ENCODE measurements at regions not wholly inside any gene's neighbourhood (a gene's known extent, or its start where the extent isn't known, plus 50 kb on each side); places are given as distances from the start of the nearest gene placed in this dataset.

DNA sequence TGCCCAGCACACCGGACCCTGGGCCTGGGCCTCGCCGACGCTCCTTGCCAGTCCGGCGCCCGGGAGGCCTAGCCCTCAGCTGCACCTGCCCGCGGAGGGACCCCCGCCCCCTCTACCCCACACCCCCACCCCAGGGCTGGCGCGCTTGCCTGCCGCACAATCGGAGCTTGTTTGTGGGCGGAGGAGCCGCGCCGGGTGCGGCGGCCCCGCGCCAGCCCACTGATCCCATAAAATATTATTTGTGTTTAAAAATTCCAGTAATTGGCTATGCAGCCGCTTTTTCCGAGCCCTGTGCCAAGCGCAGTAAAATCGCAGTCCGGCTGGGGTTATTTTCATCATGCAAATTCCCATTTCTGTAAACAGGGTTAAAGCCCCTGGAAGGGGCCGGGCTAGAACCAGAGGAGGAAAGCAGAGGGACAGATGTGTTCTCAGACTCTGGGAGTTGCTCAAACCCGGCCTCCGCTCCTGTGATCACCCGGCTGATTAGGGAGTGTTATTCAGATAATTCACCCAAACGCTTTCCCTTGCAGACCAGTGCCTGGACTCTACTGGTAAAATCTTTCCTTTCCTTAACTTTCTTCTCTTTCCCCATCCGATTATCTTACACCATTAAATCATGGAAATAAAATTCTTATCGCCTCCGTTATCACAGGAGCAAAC, 93.1 kb downstream of the NCR2 start:
- intact Hi-C loops (cut with micrococcal nuclease): no loop called here
- Histone ChIP-seq H3K27ac (ENCODE audit: low read depth, low read length) (no peak overlapping the region), H3K4me1 (ENCODE audit: control insufficient read depth in 2 of 2, insufficient read depth in 2 of 2, low read length in 2 of 2) (peaks cover 0 to 25% of the 10 kb centered on the region in 2 donors), H3K27me3 (ENCODE audit: control insufficient read depth in 2 of 2, insufficient read depth in 2 of 2, low read length in 2 of 2) (peaks cover 6 to 27% of the 10 kb centered on the region in 2 donors), H3K9me3 (ENCODE audit: control insufficient read depth in 2 of 3, low read length in 3 of 3) (no peaks in the 10 kb centered on the region), H3K36me3 (ENCODE audit: control insufficient read depth in 2 of 3, insufficient read depth in 3 of 3, low read length in 3 of 3) (no peaks in the 10 kb centered on the region), H3K4me3 (ENCODE audit: low read length) (no peak overlapping the region)
- H3K27ac Mint-ChIP-seq: peak overlapping the region in 2 of 9 donors; percentile 26 to 48
- H3K27me3 Mint-ChIP-seq: peaks cover 35 to 41% (median 38%) of the 10 kb centered on the region in 5 donors
- no peaks in the 10 kb centered on the region for H3K36me3 Mint-ChIP-seq
- POLR2A ChIA-PET: no interaction called here
- peak overlapping the region; percentile 20 to 79 (median 65) for H3K4me3 Mint-ChIP-seq
- no peaks in the 10 kb centered on the region for H3K9me3 Mint-ChIP-seq
- DNase-seq (no peak), ATAC-seq (no peak)
- CTCF ChIA-PET: no interaction called here
- peaks cover 6 to 13% (median 10%) of the 10 kb centered on the region in 7 donors for H3K4me1 Mint-ChIP-seq

DNA sequence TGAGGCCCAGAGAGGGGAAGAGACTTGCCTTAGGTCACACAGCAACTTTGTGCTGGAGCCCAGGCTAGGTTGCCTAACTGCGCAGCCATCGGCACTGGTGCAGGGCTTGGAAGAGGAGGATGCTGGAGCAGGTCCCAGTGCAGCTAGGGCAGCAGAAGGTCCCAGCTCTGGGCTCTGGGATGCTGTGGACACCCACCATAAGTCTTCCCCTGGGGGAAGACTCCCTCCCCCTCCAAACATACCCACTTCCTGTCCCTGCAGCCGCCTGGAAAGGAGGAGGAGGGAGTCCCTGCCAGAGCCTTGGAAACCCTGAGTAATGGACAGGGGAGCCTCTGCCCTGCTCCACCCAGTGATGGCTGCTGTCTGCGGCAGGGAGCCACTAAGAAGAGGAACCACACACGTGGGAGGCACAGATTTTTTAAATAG, 93.6 kb downstream of the NCR2 start:
- Mint-ChIP-seq H3K9me3 (no peaks in the 10 kb centered on the region), H3K36me3 (no peaks in the 10 kb centered on the region), H3K27me3 (peaks cover 38 to 41% (median 40%) of the 10 kb centered on the region in 5 donors), H3K4me1 (peaks cover 6 to 13% (median 10%) of the 10 kb centered on the region in 7 donors), H3K4me3 (peak overlapping the region; percentile 20 to 79 (median 65)), H3K27ac (peak overlapping the region in 1 of 9 donors; percentile 26)
- no peak overlapping the region for H3K27ac ChIP-seq (ENCODE audit: low read depth, low read length)
- DNase-seq (peak in 1 of 9 donors; percentile 53), ATAC-seq (no peak)
- no peak overlapping the region for H3K4me3 ChIP-seq (ENCODE audit: low read length)
- H3K36me3 ChIP-seq (ENCODE audit: control insufficient read depth in 2 of 3, insufficient read depth in 3 of 3, low read length in 3 of 3): no peaks in the 10 kb centered on the region
- ChIA-PET CTCF (no interaction called here), POLR2A (no interaction called here)
- no peaks in the 10 kb centered on the region for H3K9me3 ChIP-seq (ENCODE audit: control insufficient read depth in 2 of 3, low read length in 3 of 3)
- peaks cover 6 to 27% of the 10 kb centered on the region in 2 donors for H3K27me3 ChIP-seq (ENCODE audit: control insufficient read depth in 2 of 2, insufficient read depth in 2 of 2, low read length in 2 of 2)
- intact Hi-C loops (cut with micrococcal nuclease): no loop called here
- peaks cover 0 to 25% of the 10 kb centered on the region in 2 donors for H3K4me1 ChIP-seq (ENCODE audit: control insufficient read depth in 2 of 2, insufficient read depth in 2 of 2, low read length in 2 of 2)

DNA sequence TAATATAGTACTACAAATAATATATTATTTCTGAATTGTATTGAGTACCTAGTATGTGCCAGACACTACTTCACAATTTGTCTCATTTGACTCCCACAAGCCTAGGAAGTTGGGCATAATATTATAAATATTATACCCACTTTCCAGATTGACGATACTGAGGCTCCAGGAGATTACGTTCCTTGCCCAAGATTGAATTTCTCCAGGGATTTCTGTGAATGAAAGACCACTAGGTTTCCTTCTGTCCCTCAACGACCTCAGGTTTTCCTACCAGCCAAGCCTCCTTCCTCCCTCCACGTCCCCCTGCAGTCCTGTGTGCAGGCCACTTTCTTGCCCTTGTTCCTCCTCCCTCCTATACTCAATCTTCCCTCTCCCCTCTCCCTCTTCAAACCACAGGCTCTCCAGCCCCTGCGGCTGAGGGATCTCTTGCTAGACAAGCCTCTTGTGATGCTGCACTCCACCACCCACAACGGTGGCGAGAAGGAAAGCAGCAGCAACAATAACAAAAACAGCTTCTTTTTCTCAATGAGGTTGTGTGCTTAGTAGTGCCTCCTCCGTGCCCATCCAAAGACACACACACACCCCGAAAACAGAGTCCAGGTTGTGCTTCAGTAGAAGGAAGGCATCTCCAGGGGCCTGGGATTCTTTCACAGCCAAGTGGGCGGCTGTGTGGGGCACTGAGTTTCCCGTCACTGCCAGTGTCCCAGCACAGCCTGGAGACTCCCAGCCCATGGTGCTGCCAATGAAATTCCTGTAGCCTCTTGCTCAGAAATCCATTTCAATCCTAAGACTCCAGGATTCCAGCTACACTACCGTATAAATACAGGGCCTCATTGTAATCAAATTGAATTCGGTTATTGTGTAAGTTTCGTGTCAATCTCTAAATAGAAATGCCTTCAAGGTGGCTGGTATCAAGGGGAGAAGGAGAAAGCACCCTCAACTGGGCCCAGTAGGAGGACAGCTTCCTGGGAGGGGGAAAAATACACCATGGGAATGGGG, 94.4 kb downstream of the NCR2 start:
- no peak overlapping the region for H3K27ac Mint-ChIP-seq
- intact Hi-C loops (cut with micrococcal nuclease): no loop called here
- H3K9me3 ChIP-seq (ENCODE audit: control insufficient read depth in 2 of 3, low read length in 3 of 3): no peaks in the 10 kb centered on the region
- ATAC-seq (no peak), DNase-seq (no peak)
- no peak overlapping the region for H3K4me3 ChIP-seq (ENCODE audit: low read length)
- H3K9me3 Mint-ChIP-seq: no peaks in the 10 kb centered on the region
- CTCF ChIA-PET: no interaction called here
- H3K4me3 Mint-ChIP-seq: peak overlapping the region in 5 of 10 donors; percentile 23 to 79 (median 56)
- no peak overlapping the region for H3K27ac ChIP-seq (ENCODE audit: low read depth, low read length)
- H3K4me1 ChIP-seq (ENCODE audit: control insufficient read depth in 2 of 2, insufficient read depth in 2 of 2, low read length in 2 of 2): peaks cover 0 to 25% of the 10 kb centered on the region in 2 donors
- peaks cover 6 to 27% of the 10 kb centered on the region in 2 donors for H3K27me3 ChIP-seq (ENCODE audit: control insufficient read depth in 2 of 2, insufficient read depth in 2 of 2, low read length in 2 of 2)
- H3K4me1 Mint-ChIP-seq: peaks cover 6 to 13% (median 10%) of the 10 kb centered on the region in 7 donors
- H3K36me3 ChIP-seq (ENCODE audit: control insufficient read depth in 2 of 3, insufficient read depth in 3 of 3, low read length in 3 of 3): no peaks in the 10 kb centered on the region
- peaks cover 39 to 41% (median 40%) of the 10 kb centered on the region in 5 donors for H3K27me3 Mint-ChIP-seq
- POLR2A ChIA-PET: no interaction called here
- H3K36me3 Mint-ChIP-seq: no peaks in the 10 kb centered on the region

DNA sequence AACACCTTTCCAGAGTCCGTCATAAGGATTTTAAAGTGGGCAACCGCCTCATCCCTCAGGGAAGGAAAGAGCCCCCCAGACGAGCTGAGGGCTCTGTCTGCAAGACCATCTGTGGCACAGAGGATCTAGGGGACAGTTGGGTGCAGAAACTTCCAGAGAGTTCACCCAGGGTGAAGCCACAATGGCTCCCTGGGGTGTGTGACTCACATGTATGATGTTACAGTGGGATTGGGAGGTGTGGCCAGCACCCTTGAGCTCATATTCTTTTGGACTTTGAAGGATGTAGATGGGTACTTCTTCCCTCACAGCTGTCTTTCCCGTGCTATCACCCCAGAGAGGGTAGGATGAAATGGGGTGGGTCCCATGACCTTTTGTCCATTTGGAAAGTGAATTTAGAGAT, 95.5 kb downstream of the NCR2 start:
- H3K9me3 ChIP-seq (ENCODE audit: control insufficient read depth in 2 of 3, low read length in 3 of 3): no peaks in the 10 kb centered on the region
- CTCF ChIA-PET: no interaction called here
- peaks cover 0 to 25% of the 10 kb centered on the region in 2 donors for H3K4me1 ChIP-seq (ENCODE audit: control insufficient read depth in 2 of 2, insufficient read depth in 2 of 2, low read length in 2 of 2)
- ATAC-seq (no peak), DNase-seq (no peak)
- peaks cover 39 to 44% (median 40%) of the 10 kb centered on the region in 5 donors for H3K27me3 Mint-ChIP-seq
- H3K27ac ChIP-seq (ENCODE audit: low read depth, low read length): no peak overlapping the region
- no peak overlapping the region for H3K4me3 ChIP-seq (ENCODE audit: low read length)
- H3K4me3 Mint-ChIP-seq: no peak overlapping the region
- intact Hi-C loops (cut with micrococcal nuclease): no loop called here
- peaks cover 6 to 13% (median 10%) of the 10 kb centered on the region in 7 donors for H3K4me1 Mint-ChIP-seq
- no peaks in the 10 kb centered on the region for H3K36me3 Mint-ChIP-seq
- no peak overlapping the region for H3K27ac Mint-ChIP-seq
- no peaks in the 10 kb centered on the region for H3K36me3 ChIP-seq (ENCODE audit: control insufficient read depth in 2 of 3, insufficient read depth in 3 of 3, low read length in 3 of 3)
- POLR2A ChIA-PET: interaction anchor here (0.5 kb wide), 1 partner anchor 196 kb away, joined by 3 read pairs; no protein-coding TSS in a partner anchor
- H3K9me3 Mint-ChIP-seq: no peaks in the 10 kb centered on the region
- peaks cover 3 to 27% of the 10 kb centered on the region in 2 donors for H3K27me3 ChIP-seq (ENCODE audit: control insufficient read depth in 2 of 2, insufficient read depth in 2 of 2, low read length in 2 of 2)

DNA sequence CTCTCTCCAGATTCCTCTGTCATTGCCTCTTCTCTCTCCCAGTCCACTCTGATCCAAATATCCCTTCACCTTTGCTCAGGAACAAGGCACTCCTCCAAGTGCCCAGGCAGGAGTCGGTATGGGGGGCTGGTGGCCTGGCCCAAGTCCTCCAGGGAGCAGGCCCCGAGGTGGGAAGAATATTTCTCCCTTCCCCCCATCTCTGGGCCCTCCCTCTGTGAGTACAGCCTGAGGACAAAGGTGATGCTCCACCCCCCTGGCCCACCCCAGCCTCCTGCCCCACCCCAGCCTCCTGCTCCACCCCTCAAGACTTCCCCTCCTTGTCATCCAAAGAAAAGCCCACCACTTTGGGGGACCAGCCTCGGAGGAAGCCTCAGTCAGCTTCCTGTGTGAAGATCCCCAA, 96.9 kb downstream of the NCR2 start:
- intact Hi-C loops (cut with micrococcal nuclease): no loop called here
- ATAC-seq: no peak
- CTCF ChIA-PET: interaction anchor here (0.5 to 0.6 kb wide), 2 partner anchors 16 to 159 kb away, joined by 3 read pairs; no protein-coding TSS in a partner anchor
- Histone ChIP-seq H3K27me3 (ENCODE audit: control insufficient read depth in 2 of 2, insufficient read depth in 2 of 2, low read length in 2 of 2) (peaks cover 3 to 19% of the 10 kb centered on the region in 2 donors), H3K9me3 (ENCODE audit: control insufficient read depth in 2 of 3, low read length in 3 of 3) (no peaks in the 10 kb centered on the region), H3K4me1 (ENCODE audit: control insufficient read depth in 2 of 2, insufficient read depth in 2 of 2, low read length in 2 of 2) (peaks cover 0 to 15% of the 10 kb centered on the region in 2 donors), H3K36me3 (ENCODE audit: control insufficient read depth in 2 of 3, insufficient read depth in 3 of 3, low read length in 3 of 3) (no peaks in the 10 kb centered on the region), H3K4me3 (ENCODE audit: low read length) (no peak overlapping the region), H3K27ac (ENCODE audit: low read depth, low read length) (no peak overlapping the region)
- H3K27ac Mint-ChIP-seq: no peak overlapping the region
- POLR2A ChIA-PET: no interaction called here
- peaks cover 6 to 13% (median 10%) of the 10 kb centered on the region in 7 donors for H3K4me1 Mint-ChIP-seq
- DNase-seq: no peak
- H3K4me3 Mint-ChIP-seq: no peak overlapping the region
- H3K9me3 Mint-ChIP-seq: no peaks in the 10 kb centered on the region
- no peaks in the 10 kb centered on the region for H3K36me3 Mint-ChIP-seq
- H3K27me3 Mint-ChIP-seq: peaks cover 40 to 47% (median 41%) of the 10 kb centered on the region in 5 donors

DNA sequence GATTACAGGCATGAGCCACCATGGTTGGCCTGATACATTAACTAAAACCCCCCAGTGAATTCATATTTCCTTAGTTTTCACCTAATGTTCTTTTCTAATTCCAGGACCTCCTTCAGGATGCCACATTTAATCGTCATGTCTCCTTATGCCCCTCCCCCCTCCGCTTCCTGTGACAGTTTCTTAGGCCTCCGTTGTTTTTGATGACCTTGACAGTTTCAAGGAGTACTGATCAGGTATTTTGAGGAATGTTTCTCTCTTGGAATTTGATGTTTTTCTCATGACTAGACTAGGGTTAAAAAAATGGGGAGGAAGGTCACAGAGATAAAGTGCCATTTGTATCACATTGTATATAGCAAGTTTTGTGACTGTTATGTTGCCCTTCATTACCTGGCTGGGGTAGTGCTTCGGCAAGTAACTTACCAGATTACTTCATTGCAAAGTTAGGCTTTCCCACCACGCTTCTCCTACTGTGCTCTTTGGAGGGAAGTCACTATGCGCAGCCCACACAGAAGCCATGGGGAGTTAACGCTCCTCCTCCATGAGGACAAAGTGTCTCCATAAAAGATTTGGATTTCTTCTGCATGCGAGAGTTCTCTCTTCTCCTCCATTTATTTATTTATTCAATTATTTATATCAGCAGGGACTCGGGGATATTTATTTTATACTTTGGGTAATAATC, 99.5 kb downstream of the NCR2 start:
- Mint-ChIP-seq H3K36me3 (no peaks in the 10 kb centered on the region), H3K27ac (no peak overlapping the region), H3K4me1 (peaks cover 7 to 13% (median 12%) of the 10 kb centered on the region in 7 donors), H3K27me3 (peaks cover 26 to 50% (median 30%) of the 10 kb centered on the region in 5 donors), H3K4me3 (no peak overlapping the region), H3K9me3 (no peaks in the 10 kb centered on the region)
- Histone ChIP-seq H3K36me3 (ENCODE audit: control insufficient read depth in 2 of 3, insufficient read depth in 3 of 3, low read length in 3 of 3) (no peaks in the 10 kb centered on the region), H3K27ac (ENCODE audit: low read depth, low read length) (no peak overlapping the region), H3K4me1 (ENCODE audit: control insufficient read depth in 2 of 2, insufficient read depth in 2 of 2, low read length in 2 of 2) (peaks cover 5 to 8% of the 10 kb centered on the region in 2 donors), H3K27me3 (ENCODE audit: control insufficient read depth in 2 of 2, insufficient read depth in 2 of 2, low read length in 2 of 2) (peaks cover 0 to 2% of the 10 kb centered on the region in 2 donors), H3K4me3 (ENCODE audit: low read length) (no peak overlapping the region), H3K9me3 (ENCODE audit: control insufficient read depth in 2 of 3, low read length in 3 of 3) (no peaks in the 10 kb centered on the region)
- ChIA-PET POLR2A (no interaction called here), CTCF (no interaction called here)
- ATAC-seq: no peak
- intact Hi-C loops (cut with micrococcal nuclease): no loop called here
- DNase-seq: no peak
